Esophagus muscularis mucosa (tissue), 4 donors: ENCODE measurements at regions not wholly inside any gene's neighbourhood (a gene's known extent, or its start where the extent isn't known, plus 50 kb on each side); places are given as distances from the start of the nearest gene placed in this dataset.

Experiments
- EP300 ChIP-seq: sonication (generic); formaldehyde crosslinking; IDR thresholded peaks from one replicate; pipeline ENCODE4 v1.6.1; 2017; ENCODE audit warnings: antibody characterized with exemption
- POLR2A ChIP-seq: fragments of 450-650 bp; IDR thresholded peaks from one replicate; pipeline ENCODE4 v1.6.1; 2017; ENCODE audit warnings: antibody characterized with exemption, moderate library complexity, mild to moderate bottlenecking, low read depth
- TF ChIP-seq, protein P1 (sequence below), 3 experiments: fragments of 200-600 bp in 2 of 3; fragments of 450-650 bp in 1 of 3; sonication (generic) in 2 of 3; IDR thresholded peaks; one replicate each; pipeline ENCODE4 v1.5.1; 2017 to 2019; ENCODE audit warnings: antibody characterized with exemption in 3 of 3, mild to moderate bottlenecking in 2 of 3, moderate library complexity in 1 of 3

DNA sequence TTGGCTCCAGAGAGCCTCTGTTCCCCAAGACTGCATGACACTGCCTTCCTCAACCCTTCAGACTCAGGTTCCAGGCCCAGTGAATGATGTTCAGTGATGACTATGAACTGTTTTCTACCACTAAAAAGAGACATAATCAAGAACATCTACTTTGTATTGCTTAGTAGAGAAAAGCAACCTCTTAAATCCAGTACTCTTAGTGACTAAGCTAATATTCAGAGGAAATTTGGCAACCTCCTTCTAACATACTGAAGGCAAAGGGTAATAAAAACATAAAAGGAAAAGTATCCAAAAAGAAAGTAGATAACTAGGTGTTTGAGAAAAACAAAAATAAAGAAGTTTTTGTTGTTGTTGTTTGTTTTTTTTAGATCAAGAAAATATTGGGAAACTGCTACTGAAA, 153.3 kb upstream of the RUNX1 start:
- TF ChIP-seq, protein P1, sequence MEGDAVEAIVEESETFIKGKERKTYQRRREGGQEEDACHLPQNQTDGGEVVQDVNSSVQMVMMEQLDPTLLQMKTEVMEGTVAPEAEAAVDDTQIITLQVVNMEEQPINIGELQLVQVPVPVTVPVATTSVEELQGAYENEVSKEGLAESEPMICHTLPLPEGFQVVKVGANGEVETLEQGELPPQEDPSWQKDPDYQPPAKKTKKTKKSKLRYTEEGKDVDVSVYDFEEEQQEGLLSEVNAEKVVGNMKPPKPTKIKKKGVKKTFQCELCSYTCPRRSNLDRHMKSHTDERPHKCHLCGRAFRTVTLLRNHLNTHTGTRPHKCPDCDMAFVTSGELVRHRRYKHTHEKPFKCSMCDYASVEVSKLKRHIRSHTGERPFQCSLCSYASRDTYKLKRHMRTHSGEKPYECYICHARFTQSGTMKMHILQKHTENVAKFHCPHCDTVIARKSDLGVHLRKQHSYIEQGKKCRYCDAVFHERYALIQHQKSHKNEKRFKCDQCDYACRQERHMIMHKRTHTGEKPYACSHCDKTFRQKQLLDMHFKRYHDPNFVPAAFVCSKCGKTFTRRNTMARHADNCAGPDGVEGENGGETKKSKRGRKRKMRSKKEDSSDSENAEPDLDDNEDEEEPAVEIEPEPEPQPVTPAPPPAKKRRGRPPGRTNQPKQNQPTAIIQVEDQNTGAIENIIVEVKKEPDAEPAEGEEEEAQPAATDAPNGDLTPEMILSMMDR (IDR thresholded peaks at IDR 0.05) = no peak
- TF ChIP-seq EP300 = no peak
- no peak for TF ChIP-seq POLR2A
